GM18505 (cell line): ENCODE measurements at regions not wholly inside any gene's neighbourhood (a gene's known extent, or its start where the extent isn't known, plus 50 kb on each side); places are given as distances from the start of the nearest gene placed in this dataset.
"Not testable (repeated sequence)": the region's sequence is repeated elsewhere in the genome, so short reads cannot be mapped to it uniquely, and the experiment has no call there.

Experiments
- ATAC-seq: cut with Tn5 transposase; IDR thresholded peaks from one replicate; pipeline ENCODE4 v1.9.1; 2021; ENCODE audit not compliant: unreplicated experiment
- POLR2A ChIP-seq: IDR thresholded peaks from 4 replicates; pipeline ENCODE4 v1.6.1; 2011; ENCODE audit warnings: borderline replicate concordance; ENCODE audit not compliant: insufficient read depth, insufficient read length; ENCODE audit errors: extremely low read depth

DNA sequence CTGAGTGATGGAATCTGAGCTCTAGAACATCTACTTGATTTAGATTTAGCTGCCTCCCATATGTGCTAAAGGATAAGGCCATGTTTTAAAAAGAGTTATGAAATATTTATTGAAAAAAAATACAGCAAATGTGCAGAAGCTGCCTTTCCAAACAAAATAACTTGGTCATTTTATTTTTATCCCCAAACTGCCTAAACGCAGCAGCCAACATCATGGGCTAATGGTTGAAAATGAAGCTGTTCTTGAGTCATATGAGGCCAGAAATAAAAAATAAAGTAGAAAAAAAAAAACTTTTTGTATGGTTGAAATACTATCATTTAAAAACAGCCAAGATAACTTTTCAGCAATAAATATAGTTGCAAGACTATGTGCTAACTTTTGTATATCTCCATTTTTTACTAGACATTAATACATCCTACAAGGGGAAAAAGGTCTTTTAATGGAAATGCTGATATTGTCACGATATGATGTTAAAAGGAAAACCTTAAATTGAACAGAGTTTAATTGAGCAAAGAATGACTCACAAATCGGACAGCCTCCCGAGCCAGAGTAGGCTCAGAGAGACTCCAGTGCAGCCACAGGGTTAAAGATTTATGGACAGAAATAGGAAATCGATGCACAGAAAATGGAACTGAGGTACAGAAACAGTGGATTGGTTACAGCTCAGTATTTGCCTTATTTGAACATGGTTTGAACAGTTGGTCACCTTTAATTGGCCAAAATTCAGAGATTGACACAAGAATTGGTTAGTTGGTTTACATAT, 305.8 kb downstream of the MDFIC start:
- ATAC-seq: no peak
- TF ChIP-seq POLR2A: no peak

- no peak for TF ChIP-seq POLR2A
- no peak for ATAC-seq
Measured at GRCh38 chr7:115226410-115226809, 304.5 kb downstream of the MDFIC start.

DNA sequence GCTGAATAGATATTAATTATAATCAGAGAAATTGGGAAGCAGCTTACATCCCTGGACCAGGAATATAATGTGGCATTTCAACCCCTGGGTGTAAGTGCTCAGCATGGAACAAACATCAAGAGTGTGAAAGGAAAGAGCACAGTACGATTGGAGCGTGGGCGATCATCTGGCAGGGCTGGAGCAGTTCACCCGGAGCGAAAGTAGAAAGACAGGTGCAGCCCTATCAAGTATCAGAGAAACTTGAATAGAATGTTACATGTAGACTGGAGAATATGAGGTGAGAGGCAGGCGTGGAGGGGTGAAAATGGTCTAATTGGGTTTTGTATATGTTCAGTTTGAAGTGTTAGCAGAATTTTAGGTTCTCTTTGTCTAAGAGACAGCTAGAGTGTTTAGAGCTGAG, 303.0 kb downstream of the MDFIC start:
- no peak for TF ChIP-seq POLR2A
- ATAC-seq: no peak

GRCh38 chr7:115223959-115224358, 302.1 kb downstream of the MDFIC start:
- TF ChIP-seq POLR2A: no peak
- no peak for ATAC-seq

GRCh38 chr7:115221456-115221855, 299.6 kb downstream of the MDFIC start:
- ATAC-seq: no peak
- TF ChIP-seq POLR2A: no peak

GRCh38 chr7:115218076-115218475, 296.2 kb downstream of the MDFIC start:
- no peak for TF ChIP-seq POLR2A

DNA sequence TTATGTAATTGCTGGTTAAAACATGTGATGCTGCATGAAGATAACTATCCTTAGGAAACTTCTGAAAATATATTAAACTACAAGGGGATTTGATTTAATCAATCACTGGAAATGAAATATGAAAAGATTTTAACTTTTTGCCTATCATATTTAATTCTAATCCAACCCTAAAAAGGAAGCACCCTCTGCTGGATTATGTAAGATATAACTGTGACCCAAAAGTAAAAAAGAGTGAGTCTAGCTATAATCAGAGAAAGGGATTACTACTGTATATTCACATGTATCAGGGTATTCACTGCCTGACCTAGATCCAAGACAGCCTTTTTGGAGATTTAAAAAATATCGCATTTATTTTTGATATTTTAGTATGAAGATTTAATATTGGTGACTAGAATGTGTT, 295.5 kb downstream of the MDFIC start:
- no peak for ATAC-seq
- no peak for TF ChIP-seq POLR2A

More at GRCh38 chr7:115218076-115218475, 296.2 kb downstream of the MDFIC start:
- no peak for ATAC-seq

DNA sequence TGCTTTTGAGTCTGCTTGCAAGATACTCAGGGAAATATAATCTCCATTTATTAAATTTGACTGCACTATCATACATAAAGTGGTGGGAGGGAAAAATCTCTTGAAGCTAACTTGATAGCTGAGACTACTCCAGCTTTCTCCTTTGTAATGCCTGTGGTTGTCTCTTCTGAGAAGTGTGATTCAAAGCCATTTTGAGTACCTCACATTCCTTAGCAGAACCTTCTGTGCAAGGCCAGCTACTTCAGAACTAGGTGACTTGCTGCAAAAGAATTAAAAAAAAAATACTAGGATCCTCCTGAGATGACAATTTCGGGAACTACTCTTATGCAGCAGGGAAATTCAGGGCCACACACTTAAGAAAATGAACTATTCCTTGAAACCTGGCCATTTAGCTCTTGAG, 294.8 kb downstream of the MDFIC start:
- ATAC-seq: no peak
- no peak for TF ChIP-seq POLR2A

- TF ChIP-seq POLR2A: no peak
- ATAC-seq: no peak
Measured at GRCh38 chr7:115211171-115211570, 289.3 kb downstream of the MDFIC start.

- no peak for TF ChIP-seq POLR2A
- ATAC-seq: no peak
Measured at GRCh38 chr7:115210552-115210951, 288.7 kb downstream of the MDFIC start.

DNA sequence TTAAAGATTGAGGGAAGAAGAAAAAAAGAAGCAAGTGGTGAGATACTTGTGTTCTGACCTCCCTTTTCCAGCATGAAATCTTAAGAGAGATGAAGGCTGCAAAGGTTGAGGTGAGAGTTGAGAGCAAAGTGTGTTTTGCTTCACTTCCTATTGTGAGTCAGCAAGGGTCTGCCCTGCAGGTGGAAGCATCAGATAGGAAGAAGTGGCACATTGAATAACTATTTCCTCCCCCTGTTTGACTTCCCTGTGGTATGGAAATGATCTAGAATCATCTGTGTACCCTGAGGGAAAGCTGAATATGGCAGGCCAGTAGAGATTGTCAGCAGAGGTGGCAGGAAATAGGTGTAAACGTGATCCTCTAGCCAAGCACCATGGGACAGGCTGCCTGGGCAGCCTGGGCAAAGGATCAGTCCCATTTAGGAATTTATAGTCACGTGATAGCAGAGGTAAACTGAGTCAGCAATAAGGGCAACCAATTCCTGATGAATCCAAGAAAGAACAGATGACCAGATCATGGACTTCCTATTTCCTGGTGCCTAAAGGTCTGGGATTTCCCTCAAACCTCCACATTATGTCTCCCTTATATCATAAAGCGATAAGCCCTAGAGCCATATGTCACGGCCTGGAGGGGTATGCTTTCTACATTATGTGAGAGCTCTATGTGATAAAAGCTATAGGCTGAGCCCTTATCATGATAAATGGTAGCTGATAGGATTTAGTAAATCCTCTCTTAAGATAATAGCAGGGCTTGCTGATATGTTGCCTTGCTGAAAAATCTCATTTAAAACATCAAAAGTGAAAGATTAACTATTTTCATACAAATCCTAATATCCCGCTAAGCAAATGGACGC, 287.0 kb downstream of the MDFIC start:
- ATAC-seq: no peak
- no peak for TF ChIP-seq POLR2A

GRCh38 chr7:115206374-115206773, 284.5 kb downstream of the MDFIC start:
- not testable (repeated sequence) for ATAC-seq

DNA sequence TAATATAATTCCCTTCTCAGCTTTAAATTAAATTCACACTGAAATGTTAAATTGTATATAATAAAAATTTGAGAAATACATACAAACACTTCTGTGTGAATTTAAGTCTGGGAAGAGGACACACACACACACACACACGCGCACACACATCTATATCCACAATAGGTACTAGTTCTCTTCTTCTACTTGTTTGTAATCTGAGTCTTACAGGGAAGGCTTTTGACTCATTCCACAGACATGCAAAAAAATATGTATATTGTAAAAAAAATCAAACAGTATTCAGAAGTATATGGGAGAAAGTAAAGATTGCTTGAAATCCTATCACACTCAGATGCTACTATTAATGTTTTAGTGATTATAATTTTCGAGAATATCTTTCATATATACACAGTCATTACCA, 276.2 kb downstream of the MDFIC start:
- no peak for ATAC-seq
- TF ChIP-seq POLR2A: no peak

- ATAC-seq: no peak
- no peak for TF ChIP-seq POLR2A
Measured at GRCh38 chr7:115195208-115195607, 273.3 kb downstream of the MDFIC start.
